K562 (cell line): ENCODE measurements at regions not wholly inside any gene's neighbourhood (a gene's known extent, or its start where the extent isn't known, plus 50 kb on each side); places are given as distances from the start of the nearest gene placed in this dataset.

ENCODE experiments used
- ATAC-seq: fragments of 200-7000 bp; cut with Tn5 transposase; 3 replicates; pipeline ENCODE4 v1.9.1; 2020; ENCODE audit warnings: moderate library complexity
- BruUV-seq: library from RNA; stranded (reverse); fragments of 400-500 nt; replicated peaks from 2 replicates; lab custom pipeline; 2021; lab: Mats Ljungman, UMichigan
- CTCF ChIA-PET: fragments of 300-600 bp; formaldehyde crosslinking; extraction: SDS; loops from one replicate; lab custom pipeline; 2021; ENCODE audit warnings: low intra/inter-chr PET ratio; lab: Yijun Ruan, JAX
- POLR2A ChIA-PET: fragments of 300-600, 350-650 bp; sonication (Branson Sonifier 250); formaldehyde crosslinking; extraction: SDS; loops from one replicate; lab custom pipeline; 2021; ENCODE audit warnings: antibody characterized with exemption, inconsistent platforms; lab: Yijun Ruan, JAX
- DNase-seq, 4 experiments: peaks; one replicate each; pipeline versions ENCODE4 v3.0.0 to v3.0.0-alpha.2; 2011 to 2018; ENCODE audit warnings: low spot score in 3 of 4, mixed read lengths in 3 of 4; ENCODE audit errors: extremely low read depth in 1 of 4
- FAIRE-seq: peaks from 2 replicates; lab custom pipeline; 2011; peaks lifted over from hg19 to GRCh38; lab: Jason Lieb, UNC
- H2AFZ ChIP-seq: 2 replicates; pipeline ENCODE4 v1.6.0; 2011; ENCODE audit warnings: low read depth, low read length, control low read depth, inconsistent platforms
- H3K27ac ChIP-seq: fragments of 200-600 bp; 3 replicates; pipeline ENCODE4 v1.8.0; 2011; ENCODE audit warnings: low read depth, mild to moderate bottlenecking, control low read depth, inconsistent platforms, low read length, moderate library complexity, mixed read lengths; ENCODE audit errors: extremely low read depth
- H3K27me3 ChIP-seq, 2 experiments: fragments of 300-600 bp in 1 of 2; 2 replicates in 1 of 2; 3 replicates in 1 of 2; pipeline versions ENCODE4 v1.6.0 to v1.8.0; 2011; ENCODE audit warnings: inconsistent platforms in 2 of 2, low read length in 2 of 2, mild to moderate bottlenecking in 1 of 2, mixed read lengths in 1 of 2, moderate library complexity in 1 of 2; ENCODE audit not compliant: control insufficient read depth in 2 of 2, insufficient read depth in 2 of 2
- H3K36me3 ChIP-seq: fragments of 300-600 bp; 3 replicates; pipeline ENCODE4 v1.8.0; 2011; ENCODE audit warnings: mild to moderate bottlenecking, low read length, inconsistent platforms; ENCODE audit not compliant: control insufficient read depth, insufficient read depth
- H3K4me1 ChIP-seq, 2 experiments: fragments of 200-600 bp in 1 of 2; replicated peaks in 1 of 2; 2 replicates in 1 of 2; 3 replicates in 1 of 2; pipeline versions ENCODE4 v1.5.1 to v1.8.0; 2011; ENCODE audit warnings: inconsistent platforms in 2 of 2, low read length in 2 of 2, mild to moderate bottlenecking in 1 of 2, mixed read lengths in 1 of 2, moderate library complexity in 1 of 2; ENCODE audit not compliant: control insufficient read depth in 2 of 2, insufficient read depth in 2 of 2
- H3K4me2 ChIP-seq: 2 replicates; pipeline ENCODE4 v1.6.1; 2011; ENCODE audit warnings: low read length, control low read depth, inconsistent platforms, mixed read lengths; ENCODE audit not compliant: insufficient read depth
- H3K4me3 ChIP-seq: fragments of 200-600 bp; sonication (generic), shearing (Covaris generic); 2 replicates; pipeline ENCODE4 v1.5.1; 2016; ENCODE audit warnings: control low read depth, inconsistent platforms
- H3K79me2 ChIP-seq: fragments of 200-600 bp; 3 replicates; pipeline ENCODE4 v1.8.0; 2011; ENCODE audit warnings: low read length, inconsistent platforms; ENCODE audit not compliant: control insufficient read depth, insufficient read depth
- H3K9ac ChIP-seq, 2 experiments: 2 replicates each; pipeline versions ENCODE4 v1.6.0 to v1.6.1; 2011; ENCODE audit warnings: low read depth in 2 of 2, low read length in 2 of 2, control low read depth in 1 of 2, inconsistent platforms in 1 of 2, mild to moderate bottlenecking in 1 of 2, mixed read lengths in 1 of 2; ENCODE audit not compliant: insufficient read depth in 1 of 2
- H3K9me1 ChIP-seq: one replicate; pipeline ENCODE4 v1.6.0; 2011; ENCODE audit warnings: inconsistent platforms, mild to moderate bottlenecking, low read length, moderate library complexity; ENCODE audit not compliant: control insufficient read depth, insufficient read depth
- H3K9me3 ChIP-seq: replicated peaks from 2 replicates; pipeline ENCODE4 v1.5.1; 2011; ENCODE audit warnings: low read depth, low read length, inconsistent platforms; ENCODE audit not compliant: control insufficient read depth, insufficient read depth
- H4K20me1 ChIP-seq: replicated peaks from 2 replicates; pipeline ENCODE4 v1.6.1; 2011; ENCODE audit warnings: low read length, inconsistent platforms, mixed read lengths; ENCODE audit not compliant: control insufficient read depth, insufficient read depth
- DEAF1 ChIP-seq: fragments of 450-650 bp; formaldehyde crosslinking; IDR thresholded peaks from 2 replicates; pipeline ENCODE4 v1.4.0; 2020; ENCODE audit warnings: mild to moderate bottlenecking, moderate library complexity
- MTF1 ChIP-seq: fragments of 250-450 bp; sonication (Bioruptor Pico); IDR thresholded peaks from 2 replicates; pipeline ENCODE4 v1.9.0; 2021; ENCODE audit warnings: moderate library complexity, mild to moderate bottlenecking, inconsistent platforms, borderline replicate concordance
- PRMT5 ChIP-seq: sonication (generic); formaldehyde crosslinking; IDR thresholded peaks from 2 replicates; pipeline ENCODE4 v1.5.0; 2020; ENCODE audit warnings: missing genetic modification reagents
- SAP30 ChIP-seq: fragments of 200-600 bp; sonication (generic); IDR thresholded peaks from 2 replicates; pipeline ENCODE4 v1.6.1; 2012; ENCODE audit warnings: borderline replicate concordance, low read depth, mild to moderate bottlenecking, moderate library complexity, low read length, control low read depth, inconsistent platforms; ENCODE audit not compliant: insufficient read depth, poor library complexity, severe bottlenecking
- SIRT6 ChIP-seq: IDR thresholded peaks from one replicate; pipeline ENCODE4 v1.6.1; 2012; ENCODE audit warnings: low read depth, mild to moderate bottlenecking, control low read depth, inconsistent platforms, low read length, moderate library complexity
- YY1 ChIP-seq, 3 experiments: IDR thresholded peaks; 2 replicates each; pipeline ENCODE4 v1.6.1; 2011; ENCODE audit warnings: low read length in 2 of 3, mild to moderate bottlenecking in 2 of 3, moderate library complexity in 2 of 3, borderline replicate concordance in 1 of 3, control low read depth in 1 of 3, low read depth in 1 of 3; ENCODE audit not compliant: insufficient read depth in 3 of 3, insufficient replicate concordance in 2 of 3, control insufficient read depth in 1 of 3, insufficient read length in 1 of 3; ENCODE audit errors: extremely low read depth in 1 of 3
- ZBTB2 ChIP-seq: fragments of 450-650 bp; IDR thresholded peaks from 2 replicates; pipeline ENCODE4 v1.6.1; 2016; ENCODE audit warnings: antibody characterized with exemption
- ZNF124 ChIP-seq: sonication (generic); formaldehyde crosslinking; IDR thresholded peaks from 2 replicates; pipeline ENCODE4 v1.8.1; 2022; ENCODE audit warnings: missing genetic modification reagents
- ZNF143 ChIP-seq: sonication (generic); formaldehyde crosslinking; IDR thresholded peaks from 2 replicates; pipeline ENCODE4 v1.9.0; 2022; ENCODE audit warnings: mild to moderate bottlenecking, missing genetic modification reagents
- ZNF449 ChIP-seq: fragments of 250-450 bp; sonication (Bioruptor Pico); IDR thresholded peaks from 2 replicates; pipeline ENCODE4 v1.8.0; 2022; ENCODE audit warnings: moderate library complexity, mild to moderate bottlenecking, inconsistent platforms
- ZNF780A ChIP-seq: fragments of 250-450 bp; sonication (Bioruptor Pico); IDR thresholded peaks from 2 replicates; pipeline ENCODE4 v1.5.0; 2021; ENCODE audit warnings: mild to moderate bottlenecking
- WGBS: fragments of 100-300 bp; shearing (Covaris generic); methylation state at CpG from one replicate; pipeline ENCODE4 v1.1.6; 2016; ENCODE audit warnings: low coverage, mixed read lengths; ENCODE audit not compliant: insufficient coverage; ENCODE audit errors: missing lambda C conversion rate; 5-methylcytosine and 5-hydroxymethylcytosine counted together
- in situ Hi-C: fragments of 300-500 bp; cut with MboI; formaldehyde crosslinking; loops from 4 replicates; pipeline ENCODE4 v1.15.0; 2018; ENCODE audit warnings: inconsistent platforms, mixed read lengths
- intact Hi-C: fragments of 100-400 bp; cut with micrococcal nuclease; formaldehyde crosslinking; loops from 2 replicates; pipeline ENCODE4 v1.14.2; 2022

- Histone ChIP-seq H2AFZ (no peak overlapping the region), H3K9ac (no peak overlapping the region), H3K4me1 (peaks cover 0 to 4% of the 10 kb centered on the region in 2 experiments; a peak in 1 of 5 replicates), H3K79me2 (no peaks in the 10 kb centered on the region), H3K9me3 (no peaks in the 10 kb centered on the region)
- BruUV-seq: no TSS peak
- FAIRE-seq: no peak
- in situ Hi-C loops: no loop called here
- TF ChIP-seq MTF1 (CRISPR knock-in tag): no peak
- no peak for TF ChIP-seq ZNF143 (CRISPR knock-in tag)
- no peak for TF ChIP-seq SIRT6
- TF ChIP-seq ZNF449 (CRISPR knock-in tag): no peak
- TF ChIP-seq ZBTB2: no peak
- no peak for TF ChIP-seq DEAF1 (CRISPR knock-in tag)
- TF ChIP-seq ZNF780A (CRISPR knock-in tag): no peak
- TF ChIP-seq SAP30: no peak
- no peak for TF ChIP-seq PRMT5 (CRISPR knock-in tag)
- no peak for TF ChIP-seq YY1 (IDR thresholded peaks at IDR 0.05; ENCODE audit: borderline replicate concordance in 1 of 3, control insufficient read depth in 1 of 3, extremely low read depth in 1 of 3, insufficient read depth in 3 of 3, insufficient read length in 1 of 3, insufficient replicate concordance in 2 of 3, low read depth in 1 of 3, low read length in 2 of 3)
- no peak for TF ChIP-seq ZNF124 (CRISPR knock-in tag)
- TF ChIP-seq, all 486 proteins: peak for 0
- no peak for DNase-seq
- Histone ChIP-seq H3K9me1 (no peaks in the 10 kb centered on the region), H3K36me3 (no peaks in the 10 kb centered on the region), H3K4me3 (no peak overlapping the region), H4K20me1 (no peaks in the 10 kb centered on the region; the same call in 1 of the 2 replicates), H3K4me2 (no peak overlapping the region), H3K27ac (no peak overlapping the region), H3K27me3 (peaks cover 0 to 3% of the 10 kb centered on the region in 2 experiments; a peak in 2 of 5 replicates)
- intact Hi-C loops: no loop called here
- CTCF ChIA-PET: no interaction called here
- POLR2A ChIA-PET: no interaction called here
- no peak for ATAC-seq
- 6% methylated on average over 6 of the region's 6 CpGs for WGBS
These were observed 157.2 kb downstream of the CDH26 start for GRCh38 chr20:60115451-60115850.
